ENCODE measurements at regions not wholly inside any gene's neighbourhood (a gene's known extent, or its start where the extent isn't known, plus 50 kb on each side); places are given as distances from the start of the nearest gene placed in this dataset.

DNA sequence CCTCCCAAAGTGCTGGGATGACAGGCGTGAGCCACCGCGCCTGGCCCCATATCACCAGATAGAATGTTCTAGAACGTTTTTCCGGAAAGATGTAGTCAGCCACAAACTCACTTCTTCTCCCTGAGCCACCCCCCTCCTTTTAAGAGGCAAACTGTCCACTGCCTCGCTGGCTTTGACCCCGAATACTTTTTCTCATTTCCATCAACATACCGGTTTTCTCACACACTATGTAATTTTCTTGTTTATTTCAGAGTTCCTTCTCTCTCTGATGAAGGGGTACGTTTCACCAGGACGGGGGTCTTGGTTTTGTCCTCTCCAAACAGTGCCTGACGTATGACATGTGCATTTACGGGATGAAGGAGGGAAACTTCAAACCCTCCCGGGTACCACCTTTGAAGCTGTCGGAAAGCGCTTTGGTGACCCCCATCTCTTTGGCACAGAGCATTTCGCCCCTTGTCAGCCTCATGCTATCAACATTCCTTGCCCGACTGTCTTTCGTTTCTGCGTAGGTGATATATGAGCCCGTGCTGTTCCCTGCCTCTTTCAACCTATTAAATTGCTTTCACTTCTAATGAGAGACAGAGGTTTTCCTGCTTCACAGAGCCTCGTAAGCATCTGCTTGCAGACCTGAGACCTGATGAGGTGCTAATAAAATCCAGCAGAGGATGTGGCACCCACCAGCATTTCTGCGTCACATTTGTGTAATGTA lies 73.8 kb downstream of the CRLF2 start:
- TF ChIP-seq, protein P1, sequence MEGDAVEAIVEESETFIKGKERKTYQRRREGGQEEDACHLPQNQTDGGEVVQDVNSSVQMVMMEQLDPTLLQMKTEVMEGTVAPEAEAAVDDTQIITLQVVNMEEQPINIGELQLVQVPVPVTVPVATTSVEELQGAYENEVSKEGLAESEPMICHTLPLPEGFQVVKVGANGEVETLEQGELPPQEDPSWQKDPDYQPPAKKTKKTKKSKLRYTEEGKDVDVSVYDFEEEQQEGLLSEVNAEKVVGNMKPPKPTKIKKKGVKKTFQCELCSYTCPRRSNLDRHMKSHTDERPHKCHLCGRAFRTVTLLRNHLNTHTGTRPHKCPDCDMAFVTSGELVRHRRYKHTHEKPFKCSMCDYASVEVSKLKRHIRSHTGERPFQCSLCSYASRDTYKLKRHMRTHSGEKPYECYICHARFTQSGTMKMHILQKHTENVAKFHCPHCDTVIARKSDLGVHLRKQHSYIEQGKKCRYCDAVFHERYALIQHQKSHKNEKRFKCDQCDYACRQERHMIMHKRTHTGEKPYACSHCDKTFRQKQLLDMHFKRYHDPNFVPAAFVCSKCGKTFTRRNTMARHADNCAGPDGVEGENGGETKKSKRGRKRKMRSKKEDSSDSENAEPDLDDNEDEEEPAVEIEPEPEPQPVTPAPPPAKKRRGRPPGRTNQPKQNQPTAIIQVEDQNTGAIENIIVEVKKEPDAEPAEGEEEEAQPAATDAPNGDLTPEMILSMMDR (IDR thresholded peaks at IDR 0.05), result no peak
- no peak for TF ChIP-seq POLR2A (IDR thresholded peaks at IDR 0.05)
